ENCODE measurements at regions not wholly inside any gene's neighbourhood (a gene's known extent, or its start where the extent isn't known, plus 50 kb on each side); places are given as distances from the start of the nearest gene placed in this dataset.

DNA sequence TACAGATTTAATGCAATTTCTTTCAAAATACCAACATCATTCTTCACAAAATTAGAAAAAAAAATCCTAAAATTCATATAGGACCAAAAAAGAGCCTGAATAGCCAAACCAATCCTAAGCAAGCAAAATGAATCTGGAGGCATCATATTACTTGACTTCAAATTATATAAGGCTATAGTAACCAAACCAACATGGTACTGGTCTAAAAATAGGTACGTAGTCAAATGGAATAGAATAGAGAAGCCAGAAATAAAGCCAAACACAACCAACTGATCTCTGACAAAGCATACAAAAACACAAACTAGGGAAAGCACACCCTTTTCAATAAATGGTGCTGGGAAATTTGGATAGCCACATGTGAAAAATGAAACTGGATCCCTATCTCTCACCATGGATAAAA lies 112.3 kb upstream of the TSPAN2 start:
- Histone ChIP-seq H3F3A (ENCODE audit: insufficient read depth, low read length) (no peaks in the 10 kb centered on the region), H2AFZ (ENCODE audit: low read length) (no peak overlapping the region), H3K9me2 (ENCODE audit: low read depth, low read length) (no peaks in the 10 kb centered on the region), H3K9me3 (ENCODE audit: low read length) (no peaks in the 10 kb centered on the region), H3K4me2 (ENCODE audit: low read length) (no peak overlapping the region), H3K4me1 (ENCODE audit: insufficient read depth, low read length, severe bottlenecking) (no peaks in the 10 kb centered on the region), H3K4me3 (ENCODE audit: low read depth, low read length, poor library complexity, severe bottlenecking) (no peak overlapping the region), H3K36me3 (ENCODE audit: insufficient read depth, low read length) (no peaks in the 10 kb centered on the region), H3K9ac (ENCODE audit: low read length) (no peak overlapping the region), H3K27ac (ENCODE audit: low read depth, low read length, poor library complexity, severe bottlenecking) (no peak overlapping the region), H3K27me3 (ENCODE audit: insufficient read depth, low read length) (no peaks in the 10 kb centered on the region), H4K20me1 (ENCODE audit: insufficient read depth, low read length) (no peaks in the 10 kb centered on the region), H3K79me2 (ENCODE audit: insufficient read depth, low read length) (no peaks in the 10 kb centered on the region)
- no peak for TF ChIP-seq EZH2 (IDR thresholded peaks at IDR 0.05; ENCODE audit: borderline replicate concordance, low read length)
- TF ChIP-seq, protein P1, sequence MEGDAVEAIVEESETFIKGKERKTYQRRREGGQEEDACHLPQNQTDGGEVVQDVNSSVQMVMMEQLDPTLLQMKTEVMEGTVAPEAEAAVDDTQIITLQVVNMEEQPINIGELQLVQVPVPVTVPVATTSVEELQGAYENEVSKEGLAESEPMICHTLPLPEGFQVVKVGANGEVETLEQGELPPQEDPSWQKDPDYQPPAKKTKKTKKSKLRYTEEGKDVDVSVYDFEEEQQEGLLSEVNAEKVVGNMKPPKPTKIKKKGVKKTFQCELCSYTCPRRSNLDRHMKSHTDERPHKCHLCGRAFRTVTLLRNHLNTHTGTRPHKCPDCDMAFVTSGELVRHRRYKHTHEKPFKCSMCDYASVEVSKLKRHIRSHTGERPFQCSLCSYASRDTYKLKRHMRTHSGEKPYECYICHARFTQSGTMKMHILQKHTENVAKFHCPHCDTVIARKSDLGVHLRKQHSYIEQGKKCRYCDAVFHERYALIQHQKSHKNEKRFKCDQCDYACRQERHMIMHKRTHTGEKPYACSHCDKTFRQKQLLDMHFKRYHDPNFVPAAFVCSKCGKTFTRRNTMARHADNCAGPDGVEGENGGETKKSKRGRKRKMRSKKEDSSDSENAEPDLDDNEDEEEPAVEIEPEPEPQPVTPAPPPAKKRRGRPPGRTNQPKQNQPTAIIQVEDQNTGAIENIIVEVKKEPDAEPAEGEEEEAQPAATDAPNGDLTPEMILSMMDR (IDR thresholded peaks at IDR 0.05; ENCODE audit: low read length): no peak

GRCh38 chr1:115199416-115200132 lies 110.3 kb upstream of the TSPAN2 start:
- H3F3A ChIP-seq (ENCODE audit: insufficient read depth, low read length): no peaks in the 10 kb centered on the region

DNA sequence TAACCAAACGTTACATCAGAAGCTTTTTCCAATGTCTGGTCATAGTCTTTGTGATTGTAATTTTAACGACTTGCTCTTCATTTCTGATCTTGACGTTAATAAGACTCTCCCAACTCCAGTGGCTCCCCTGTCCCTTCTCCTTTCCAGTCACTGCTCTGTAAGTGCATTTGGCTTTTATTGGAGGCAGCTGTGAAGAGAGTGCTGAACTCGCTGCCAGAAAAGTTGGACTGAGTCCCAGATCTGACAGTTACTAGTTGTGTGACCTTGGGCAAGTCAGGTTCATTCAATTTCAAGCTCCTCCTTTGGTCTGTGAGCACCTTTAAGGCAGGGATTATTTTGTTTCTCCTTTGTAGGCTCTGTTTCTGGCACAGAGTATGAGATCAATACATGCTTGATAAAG lies 109.6 kb upstream of the TSPAN2 start:
- TF ChIP-seq, protein P1 (IDR thresholded peaks at IDR 0.05; ENCODE audit: low read length): no peak
- no peak for TF ChIP-seq EZH2 (IDR thresholded peaks at IDR 0.05; ENCODE audit: borderline replicate concordance, low read length)
- no peaks in the 10 kb centered on the region for H3K4me1 ChIP-seq (ENCODE audit: insufficient read depth, low read length, severe bottlenecking)

More at GRCh38 chr1:115199416-115200132, 110.3 kb upstream of the TSPAN2 start:
- Histone ChIP-seq H3K4me2 (ENCODE audit: low read length) (no peak overlapping the region), H2AFZ (ENCODE audit: low read length) (no peak overlapping the region), H3K27me3 (ENCODE audit: insufficient read depth, low read length) (no peaks in the 10 kb centered on the region), H3K4me1 (ENCODE audit: insufficient read depth, low read length, severe bottlenecking) (no peaks in the 10 kb centered on the region), H3K9ac (ENCODE audit: low read length) (no peak overlapping the region), H3K27ac (ENCODE audit: low read depth, low read length, poor library complexity, severe bottlenecking) (no peak overlapping the region), H3K36me3 (ENCODE audit: insufficient read depth, low read length) (no peaks in the 10 kb centered on the region), H4K20me1 (ENCODE audit: insufficient read depth, low read length) (no peaks in the 10 kb centered on the region), H3K79me2 (ENCODE audit: insufficient read depth, low read length) (no peaks in the 10 kb centered on the region), H3K4me3 (ENCODE audit: low read depth, low read length, poor library complexity, severe bottlenecking) (no peak overlapping the region), H3K9me2 (ENCODE audit: low read depth, low read length) (no peaks in the 10 kb centered on the region), H3K9me3 (ENCODE audit: low read length) (no peaks in the 10 kb centered on the region)
- TF ChIP-seq EZH2 (IDR thresholded peaks at IDR 0.05; ENCODE audit: borderline replicate concordance, low read length): no peak
- TF ChIP-seq, protein P1 (IDR thresholded peaks at IDR 0.05; ENCODE audit: low read length): no peak

More for the DNA sequence above, 109.6 kb upstream of the TSPAN2 start:
- Histone ChIP-seq H3K9me2 (ENCODE audit: low read depth, low read length) (no peaks in the 10 kb centered on the region), H4K20me1 (ENCODE audit: insufficient read depth, low read length) (no peaks in the 10 kb centered on the region), H3F3A (ENCODE audit: insufficient read depth, low read length) (no peaks in the 10 kb centered on the region), H2AFZ (ENCODE audit: low read length) (no peak overlapping the region), H3K4me3 (ENCODE audit: low read depth, low read length, poor library complexity, severe bottlenecking) (no peak overlapping the region), H3K36me3 (ENCODE audit: insufficient read depth, low read length) (no peaks in the 10 kb centered on the region), H3K9me3 (ENCODE audit: low read length) (no peaks in the 10 kb centered on the region), H3K9ac (ENCODE audit: low read length) (no peak overlapping the region), H3K27ac (ENCODE audit: low read depth, low read length, poor library complexity, severe bottlenecking) (no peak overlapping the region), H3K79me2 (ENCODE audit: insufficient read depth, low read length) (no peaks in the 10 kb centered on the region), H3K27me3 (ENCODE audit: insufficient read depth, low read length) (no peaks in the 10 kb centered on the region), H3K4me2 (ENCODE audit: low read length) (no peak overlapping the region)
